NT2/D1 (cell line): ENCODE measurements at regions not wholly inside any gene's neighbourhood (a gene's known extent, or its start where the extent isn't known, plus 50 kb on each side); places are given as distances from the start of the nearest gene placed in this dataset.

Source experiments
- DNase-seq: peaks from one replicate; pipeline ENCODE4 v3.0.0-alpha.2; 2011; ENCODE audit warnings: low read depth, low spot score
- H3K27me3 ChIP-seq: 2 replicates; pipeline ENCODE4 v1.6.0; 2011; ENCODE audit warnings: mild to moderate bottlenecking; ENCODE audit not compliant: insufficient read length, insufficient read depth
- H3K36me3 ChIP-seq: 2 replicates; pipeline ENCODE4 v1.6.1; 2011; ENCODE audit warnings: mild to moderate bottlenecking, low read length, mixed read lengths; ENCODE audit not compliant: insufficient read depth, insufficient read length
- H3K4me1 ChIP-seq: 2 replicates; pipeline ENCODE4 v1.5.1; 2011; ENCODE audit not compliant: insufficient read depth, insufficient read length
- H3K4me3 ChIP-seq: 2 replicates; pipeline ENCODE4 v1.5.1; 2011; ENCODE audit warnings: low read depth; ENCODE audit not compliant: insufficient read length
- H3K9ac ChIP-seq: 2 replicates; pipeline ENCODE4 v1.6.0; 2011; ENCODE audit warnings: low read depth; ENCODE audit not compliant: insufficient read length
- H3K9me3 ChIP-seq: 2 replicates; pipeline ENCODE4 v1.5.1; 2011; ENCODE audit warnings: mild to moderate bottlenecking, low read length; ENCODE audit not compliant: insufficient read depth
- SUZ12 ChIP-seq: IDR thresholded peaks from 2 replicates; pipeline ENCODE4 v1.6.1; 2011; ENCODE audit not compliant: insufficient read length, insufficient read depth; ENCODE audit errors: extremely low read depth
- YY1 ChIP-seq: IDR thresholded peaks from 2 replicates; pipeline ENCODE4 v1.6.1; 2011; ENCODE audit not compliant: insufficient read length, insufficient read depth
- ZNF274 ChIP-seq: IDR thresholded peaks from 2 replicates; pipeline ENCODE4 v1.6.1; 2011; ENCODE audit warnings: mild to moderate bottlenecking, low read depth, low read length

GRCh38 chr18:9038277-9038871 is 64.1 kb upstream of the NDUFV2 start:
- no peak for DNase-seq
- H3K4me3 ChIP-seq = no peak overlapping the region
- no peak overlapping the region for H3K9ac ChIP-seq
- H3K9me3 ChIP-seq = no peaks in the 10 kb centered on the region
- H3K27me3 ChIP-seq = no peaks in the 10 kb centered on the region
- no peak for TF ChIP-seq YY1
- H3K4me1 ChIP-seq = no peaks in the 10 kb centered on the region
- no peaks in the 10 kb centered on the region for H3K36me3 ChIP-seq

GRCh38 chr18:9039441-9040071 is 62.9 kb upstream of the NDUFV2 start:
- Histone ChIP-seq H3K4me1 (no peaks in the 10 kb centered on the region), H3K36me3 (no peaks in the 10 kb centered on the region), H3K27me3 (no peaks in the 10 kb centered on the region), H3K9ac (no peak overlapping the region), H3K4me3 (no peak overlapping the region), H3K9me3 (no peaks in the 10 kb centered on the region)
- TF ChIP-seq ZNF274 = no peak
- no peak for TF ChIP-seq YY1
- no peak for TF ChIP-seq SUZ12
- no peak for DNase-seq

- H3K9me3 ChIP-seq = peaks cover 4% of the 10 kb centered on the region; the same call in 1 of the 2 replicates
- no peaks in the 10 kb centered on the region for H3K4me1 ChIP-seq
- TF ChIP-seq SUZ12 = no peak
Observed at GRCh38 chr18:9042766-9043481, 59.6 kb upstream of the NDUFV2 start.

GRCh38 chr18:9043581-9043980 is 58.9 kb upstream of the NDUFV2 start:
- H3K27me3 ChIP-seq = no peaks in the 10 kb centered on the region
- DNase-seq = no peak
- peaks cover 10% of the 10 kb centered on the region; the same call in 1 of the 2 replicates for H3K9me3 ChIP-seq
- no peak overlapping the region for H3K4me3 ChIP-seq
- H3K9ac ChIP-seq = no peak overlapping the region
- TF ChIP-seq SUZ12 (no peak), ZNF274 (no peak), YY1 (no peak)
- H3K36me3 ChIP-seq = no peaks in the 10 kb centered on the region
- H3K4me1 ChIP-seq = no peaks in the 10 kb centered on the region

More at GRCh38 chr18:9042766-9043481, 59.6 kb upstream of the NDUFV2 start:
- H3K36me3 ChIP-seq = no peaks in the 10 kb centered on the region
- H3K27me3 ChIP-seq = no peaks in the 10 kb centered on the region
- no peak for DNase-seq
- H3K9ac ChIP-seq = no peak overlapping the region
- no peak overlapping the region for H3K4me3 ChIP-seq

GRCh38 chr18:9047715-9048114 is 54.8 kb upstream of the NDUFV2 start:
- no peaks in the 10 kb centered on the region for H3K27me3 ChIP-seq
- no peak overlapping the region for H3K4me3 ChIP-seq
- no peaks in the 10 kb centered on the region for H3K36me3 ChIP-seq
- TF ChIP-seq ZNF274 (no peak), SUZ12 (no peak), YY1 (no peak)
- H3K9ac ChIP-seq = no peak overlapping the region
- H3K4me1 ChIP-seq = no peaks in the 10 kb centered on the region
- DNase-seq = no peak
- peaks cover 39% of the 10 kb centered on the region for H3K9me3 ChIP-seq

GRCh38 chr18:9048236-9048635 is 54.3 kb upstream of the NDUFV2 start:
- Histone ChIP-seq H3K27me3 (no peaks in the 10 kb centered on the region), H3K36me3 (no peaks in the 10 kb centered on the region), H3K4me1 (no peaks in the 10 kb centered on the region), H3K9me3 (peaks cover 45% of the 10 kb centered on the region), H3K9ac (no peak overlapping the region), H3K4me3 (no peak overlapping the region)
- TF ChIP-seq ZNF274 = no peak
- no peak for TF ChIP-seq SUZ12
- TF ChIP-seq YY1 = no peak
- DNase-seq = no peak

GRCh38 chr18:9048808-9049494 is 53.5 kb upstream of the NDUFV2 start:
- H3K36me3 ChIP-seq = no peaks in the 10 kb centered on the region
- TF ChIP-seq ZNF274 (no peak), SUZ12 (no peak), YY1 (no peak)
- H3K4me3 ChIP-seq = no peak overlapping the region
- H3K9me3 ChIP-seq = peaks cover 47% of the 10 kb centered on the region
- DNase-seq = no peak
- H3K9ac ChIP-seq = no peak overlapping the region
- no peaks in the 10 kb centered on the region for H3K27me3 ChIP-seq
- no peaks in the 10 kb centered on the region for H3K4me1 ChIP-seq
